Mucosa of gallbladder (tissue), 1 donor: ENCODE measurements at regions not wholly inside any gene's neighbourhood (a gene's known extent, or its start where the extent isn't known, plus 50 kb on each side); places are given as distances from the start of the nearest gene placed in this dataset.
A peak's percentile ranks its signal among the peaks of the same experiment; 100 is the strongest.
"Not testable (repeated sequence)": the region's sequence is repeated elsewhere in the genome, so short reads cannot be mapped to it uniquely, and the experiment has no call there.

Experiments
- DNase-seq: peaks from one replicate; pipeline ENCODE4 v3.0.0-alpha.2; 2020; ENCODE audit warnings: low spot score
- donor health status: DM: no; HTN: no; CAD: no.

- no peak for DNase-seq
Observed at GRCh38 chr4:27121830-27122229, 261.2 kb downstream of the STIM2 start.

GRCh38 chr4:27123123-27123768, 262.6 kb downstream of the STIM2 start:
- DNase-seq: peak; percentile 35

- no peak for DNase-seq
Observed at GRCh38 chr4:27123769-27124124, 263.1 kb downstream of the STIM2 start.

- not testable (repeated sequence) for DNase-seq
Observed at GRCh38 chr4:27126895-27127294, 266.3 kb downstream of the STIM2 start.

- no peak for DNase-seq
Observed at GRCh38 chr4:27128443-27128842, 267.8 kb downstream of the STIM2 start.

- no peak for DNase-seq
Observed at GRCh38 chr4:27129871-27130366, 269.3 kb downstream of the STIM2 start.

- no peak for DNase-seq
Observed at GRCh38 chr4:27132497-27132896, 271.9 kb downstream of the STIM2 start.

- DNase-seq: no peak
Observed at GRCh38 chr4:27140486-27140885, 279.8 kb downstream of the STIM2 start.

- DNase-seq: no peak
Observed at GRCh38 chr4:27141530-27141929, 280.9 kb downstream of the STIM2 start.

- no peak for DNase-seq
Observed at GRCh38 chr4:27142841-27143240, 282.2 kb downstream of the STIM2 start.

- DNase-seq: no peak
Observed at GRCh38 chr4:27145597-27145996, 285.0 kb downstream of the STIM2 start.

GRCh38 chr4:27148211-27148895, 287.7 kb downstream of the STIM2 start:
- DNase-seq: no peak

- DNase-seq: no peak
Observed at GRCh38 chr4:27149541-27150212, 289.0 kb downstream of the STIM2 start.

GRCh38 chr4:27152703-27153102, 292.1 kb downstream of the STIM2 start:
- DNase-seq: no peak

- DNase-seq: no peak
Observed at GRCh38 chr4:27154706-27155105, 294.1 kb downstream of the STIM2 start.

GRCh38 chr4:27161191-27161590, 300.6 kb downstream of the STIM2 start:
- DNase-seq: no peak

GRCh38 chr4:27168783-27169182, 308.1 kb downstream of the STIM2 start:
- no peak for DNase-seq

GRCh38 chr4:27173280-27173679, 312.6 kb downstream of the STIM2 start:
- DNase-seq: no peak

GRCh38 chr4:27176400-27176799, 315.8 kb downstream of the STIM2 start:
- DNase-seq: peak; percentile 23

GRCh38 chr4:27176881-27177280, 316.2 kb downstream of the STIM2 start:
- DNase-seq: no peak

GRCh38 chr4:27178061-27178460, 317.4 kb downstream of the STIM2 start:
- DNase-seq: no peak

- no peak for DNase-seq
Observed at GRCh38 chr4:27181693-27182092, 321.1 kb downstream of the STIM2 start.

- no peak for DNase-seq
Observed at GRCh38 chr4:27182211-27182610, 321.6 kb downstream of the STIM2 start.
